Activated CD4-positive, CD25-positive, alpha-beta regulatory T cell treated with anti-CD3 and anti-CD28 coated beads, Interleukin-2, amount 50 U/mL, for 24 hours (primary cell): ENCODE measurements at regions not wholly inside any gene's neighbourhood (a gene's known extent, or its start where the extent isn't known, plus 50 kb on each side); places are given as distances from the start of the nearest gene placed in this dataset.

Experiments
- ATAC-seq, 2 donors: fragments of 150-1000 bp; cut with Tn5 transposase; one replicate each; pipeline ENCODE4 v1.10.0; 2021; ENCODE audit warnings: mild to moderate bottlenecking in 1 of 2, moderate library complexity in 1 of 2

DNA sequence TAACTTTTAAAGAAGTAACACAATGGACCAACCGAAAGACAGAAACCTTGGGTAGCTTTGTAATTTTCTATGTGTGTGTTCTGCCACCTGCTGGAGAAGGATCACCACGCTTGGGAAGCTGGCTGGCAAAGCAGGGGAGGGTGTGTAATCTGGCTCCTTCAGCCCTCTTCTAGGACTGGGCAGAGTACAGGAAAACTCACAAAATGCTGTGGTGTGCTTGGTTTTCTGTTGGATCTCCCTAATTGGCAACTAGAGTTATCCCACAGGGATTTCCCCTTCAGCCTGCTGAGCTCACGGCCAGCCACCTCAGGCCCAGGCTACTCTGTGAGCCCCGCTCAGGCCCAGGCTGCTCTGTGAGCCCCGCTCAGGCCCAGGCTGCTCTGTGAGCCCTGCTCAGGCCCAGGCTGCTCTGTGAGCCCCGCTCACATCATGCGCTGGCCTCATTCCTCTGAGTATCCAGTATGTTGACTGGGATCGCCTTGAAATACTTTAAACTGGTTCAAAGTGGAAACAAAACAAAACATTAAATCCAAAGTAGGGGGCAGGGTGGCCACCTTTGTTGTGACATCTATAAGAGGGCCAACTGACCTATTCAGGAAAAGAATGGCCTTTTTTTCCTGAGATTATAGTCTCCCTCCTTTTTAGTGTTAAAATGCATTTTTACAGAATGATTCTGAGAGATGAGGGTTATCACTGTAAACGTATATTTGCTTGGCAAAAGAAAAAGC is 52.0 kb upstream of the RNU6-8 start:
- ATAC-seq = peak; percentile 42 to 45

DNA sequence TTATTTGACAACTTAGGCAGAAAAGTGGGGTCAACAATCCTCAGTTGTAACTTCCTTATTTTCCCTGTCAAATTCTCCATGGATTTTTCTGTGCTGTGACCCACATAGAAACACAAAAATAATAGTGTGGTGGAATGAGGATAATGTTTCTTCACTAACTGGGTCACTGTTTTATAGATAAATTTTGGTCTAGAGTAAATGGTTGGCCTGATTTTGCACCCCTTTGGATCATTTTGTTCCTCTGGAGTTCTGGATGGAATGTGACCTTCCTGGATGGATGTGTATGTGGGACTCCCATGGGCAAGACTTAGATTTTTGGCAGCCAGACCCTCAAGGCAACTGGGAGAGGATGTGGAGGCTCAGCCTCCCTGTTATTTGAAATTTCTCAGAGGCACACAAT is 52.7 kb upstream of the RNU6-8 start:
- ATAC-seq = no peak

DNA sequence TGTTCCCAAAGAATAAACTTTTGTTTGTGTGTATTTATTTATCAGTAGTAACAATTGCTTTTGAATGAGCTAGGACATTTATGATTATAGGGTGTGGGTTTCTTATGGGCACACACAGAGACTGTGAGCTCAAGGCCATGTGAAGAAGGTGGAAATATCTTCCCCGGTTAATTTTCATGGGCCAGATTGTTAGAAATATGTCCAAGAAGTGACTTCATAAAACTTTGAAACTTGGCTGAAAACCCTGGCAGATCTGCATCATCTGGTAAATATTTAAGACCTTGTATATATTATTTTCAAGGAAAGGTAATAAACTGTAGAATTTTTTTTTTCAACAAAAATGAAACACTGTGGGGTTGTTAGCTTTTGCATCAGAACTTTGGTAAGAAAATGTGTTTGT is 53.5 kb upstream of the RNU6-8 start:
- no peak for ATAC-seq

DNA sequence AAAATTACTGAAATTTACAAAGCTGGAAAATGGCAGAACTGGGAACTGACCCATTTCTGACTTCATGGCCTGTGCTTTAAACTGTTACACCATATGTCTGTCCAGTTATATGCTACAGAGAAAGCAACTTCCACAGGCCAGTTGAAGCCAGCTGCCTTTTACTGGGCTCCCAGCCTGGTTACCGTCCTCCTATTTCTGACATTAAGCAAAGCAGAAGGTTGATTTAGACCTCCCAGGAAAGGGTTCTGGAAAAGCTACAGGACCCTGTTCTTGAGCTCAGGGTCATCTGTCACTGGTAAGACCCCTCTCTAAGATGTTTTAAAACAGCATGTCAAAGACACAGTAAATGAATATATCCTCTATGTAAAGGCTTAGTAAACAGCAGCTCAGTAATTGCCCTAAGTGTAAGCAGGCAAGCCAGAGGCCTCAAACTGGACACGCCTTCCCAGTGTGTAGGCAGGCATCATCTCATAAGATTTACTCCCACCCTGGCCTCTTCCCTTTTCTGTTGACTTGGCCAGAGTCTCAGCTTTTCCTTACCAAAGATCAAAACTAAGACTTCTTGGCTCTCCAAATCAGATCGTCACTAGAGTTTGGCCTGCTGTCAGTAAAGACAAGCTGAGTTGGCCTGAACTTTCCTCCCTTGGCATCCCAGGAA is 55.4 kb upstream of the RNU6-8 start:
- no peak for ATAC-seq

DNA sequence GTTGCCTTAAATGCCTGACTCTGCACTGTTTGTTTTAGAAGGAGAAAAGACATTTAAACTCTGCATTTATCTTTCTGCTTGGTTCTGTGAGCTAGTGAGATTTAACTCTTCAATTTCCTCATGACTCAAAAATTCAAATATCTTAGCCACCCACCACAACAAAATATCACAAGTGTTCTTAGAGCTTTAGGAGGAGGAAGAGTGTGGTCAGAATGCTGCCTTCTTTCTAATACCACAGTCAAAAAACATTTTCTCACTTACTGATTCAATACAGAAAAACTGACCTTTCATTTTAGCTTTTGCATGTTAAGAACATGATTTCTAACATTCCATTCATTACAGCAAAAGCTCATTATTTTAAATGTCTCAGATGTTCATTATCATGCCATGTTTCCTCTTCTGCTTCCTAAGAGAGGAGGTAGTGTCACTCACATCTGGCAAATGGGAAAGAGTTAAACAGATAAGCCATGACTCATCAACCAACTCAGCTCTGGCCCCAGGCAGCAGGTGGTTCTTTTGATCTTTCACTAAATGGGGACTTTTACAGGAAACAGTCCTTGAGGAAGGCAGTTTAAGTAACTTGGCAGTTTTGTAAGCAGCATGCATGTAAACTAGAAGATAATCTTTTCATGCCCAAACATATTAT is 56.4 kb upstream of the RNU6-8 start:
- peak in 1 of 2 donors; percentile 9 for ATAC-seq

DNA sequence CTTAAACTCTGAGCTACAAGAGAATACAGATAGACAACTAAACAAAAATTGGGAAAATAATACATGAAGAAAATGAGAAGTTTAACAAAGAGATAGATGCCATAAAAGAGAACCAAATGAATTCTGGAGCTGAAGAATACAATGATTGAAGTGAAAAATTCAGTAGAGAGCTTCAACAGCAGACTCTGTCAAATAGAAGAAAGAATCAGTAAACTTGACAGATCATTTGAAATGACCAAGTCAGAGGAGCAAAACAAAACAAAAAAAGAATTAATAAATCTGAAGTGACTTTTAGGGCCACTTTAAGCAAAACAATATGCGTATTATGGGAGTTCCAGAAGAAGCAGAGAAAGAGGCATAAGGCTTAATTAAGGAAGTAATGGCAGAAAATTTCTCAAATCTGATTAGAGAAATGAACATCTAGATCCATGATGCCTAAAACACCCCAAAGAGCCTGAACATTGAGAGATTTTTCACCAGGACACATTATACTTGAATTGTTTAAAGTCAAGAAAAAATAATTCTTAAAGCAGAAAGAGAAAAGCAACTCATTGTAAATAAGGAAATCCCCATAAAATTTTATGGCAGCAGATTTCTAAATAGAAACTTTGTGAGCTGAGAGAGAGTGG is 61.0 kb upstream of the RNU6-8 start:
- ATAC-seq = no peak

DNA sequence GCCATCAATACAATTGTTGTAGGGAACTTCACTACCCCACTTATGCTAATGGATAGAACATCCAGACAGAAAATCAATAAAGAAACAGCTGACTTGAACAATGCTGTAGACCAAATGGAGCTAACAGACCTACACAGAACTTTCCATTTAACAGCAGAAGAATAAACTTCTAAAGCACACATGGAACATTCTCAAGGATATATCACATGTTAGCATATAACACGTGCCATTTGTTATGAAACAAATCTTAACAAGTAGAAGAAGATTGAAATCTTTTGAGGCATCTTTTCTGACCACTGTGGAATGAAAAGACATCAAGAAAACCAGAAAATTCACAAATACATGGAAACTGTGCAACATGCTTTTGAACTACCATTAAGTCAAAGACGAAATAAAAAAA is 62.5 kb upstream of the RNU6-8 start:
- no peak for ATAC-seq

DNA sequence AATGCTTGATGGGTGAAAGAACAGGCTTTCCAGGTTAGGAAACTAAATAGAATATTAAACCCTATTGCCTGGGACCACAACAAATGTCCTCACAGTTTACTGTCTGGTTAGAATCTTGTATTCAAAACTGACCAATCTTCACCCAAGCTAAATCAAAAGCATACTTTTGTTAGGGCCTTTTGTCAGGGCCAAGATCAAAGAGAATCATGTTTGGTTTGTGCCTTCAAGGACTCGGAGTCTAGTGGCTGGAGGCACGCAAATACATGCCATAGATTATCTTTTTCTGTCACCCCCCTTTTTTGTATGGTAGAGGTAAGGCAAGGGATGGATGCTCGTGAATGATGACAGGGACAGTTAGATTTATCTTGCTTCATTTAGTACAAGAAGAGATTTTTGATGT is 51.1 kb upstream of the AKAP6 start:
- ATAC-seq = no peak
